Coronary artery (tissue), 2 donors: ENCODE measurements at regions not wholly inside any gene's neighbourhood (a gene's known extent, or its start where the extent isn't known, plus 50 kb on each side); places are given as distances from the start of the nearest gene placed in this dataset.

ENCODE experiments used
- DNase-seq: peaks from one replicate; pipeline ENCODE4 v3.0.0-alpha.2; 2017; ENCODE audit warnings: low spot score
- H3K27ac ChIP-seq, 2 donors: fragments of 200-600 bp; sonication (generic); one replicate each; pipeline ENCODE4 v1.5.1; 2016 to 2019
- H3K4me3 ChIP-seq: fragments of 200-600 bp; sonication (generic); 2 replicates; pipeline ENCODE4 v1.5.1; 2016; ENCODE audit warnings: mild to moderate bottlenecking, moderate library complexity
- TF ChIP-seq, protein P1 (sequence below): fragments of 200-600 bp; sonication (generic); IDR thresholded peaks from one replicate; pipeline ENCODE4 v1.5.1; 2019; ENCODE audit warnings: antibody characterized with exemption

DNA sequence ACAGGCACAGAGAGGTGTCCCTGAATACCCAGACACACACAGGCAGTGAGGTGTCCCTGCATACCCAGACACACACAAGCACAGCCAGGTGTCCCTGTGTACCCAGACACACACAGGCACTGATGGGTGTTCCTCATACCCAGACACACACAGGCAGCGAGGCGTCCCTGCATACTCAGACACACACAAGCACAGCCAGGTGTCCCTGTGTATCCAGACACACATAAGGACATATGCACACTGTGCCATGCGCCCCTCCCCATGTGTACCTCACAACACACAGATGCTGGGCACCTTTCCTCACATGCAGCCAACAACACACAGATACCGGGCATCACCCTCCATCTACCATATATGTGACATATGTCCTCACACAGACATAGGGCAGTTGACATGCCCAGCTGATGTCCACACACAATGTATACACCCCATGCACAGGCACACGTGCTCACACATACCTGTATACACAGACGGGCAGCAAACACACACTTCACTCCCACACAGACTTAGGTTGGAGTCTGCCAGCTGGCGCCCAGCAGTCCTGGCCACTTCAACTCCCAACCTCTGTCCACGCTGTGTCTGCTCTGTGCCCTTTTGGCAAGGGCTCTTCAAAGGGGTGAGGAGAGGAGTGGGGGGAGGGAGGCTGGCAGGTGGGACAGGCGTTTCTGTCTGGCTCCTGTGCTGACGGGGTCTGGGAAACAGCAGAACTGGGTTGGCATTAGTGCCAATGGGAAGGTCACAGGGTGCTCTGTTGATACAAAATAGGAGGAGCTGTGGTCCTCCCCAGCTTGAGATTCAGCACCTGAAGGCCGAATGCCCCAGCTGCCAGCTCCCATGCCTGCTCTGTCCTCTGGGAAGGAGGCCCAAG is 69.4 kb upstream of the ALX4 start:
- TF ChIP-seq, protein P1, sequence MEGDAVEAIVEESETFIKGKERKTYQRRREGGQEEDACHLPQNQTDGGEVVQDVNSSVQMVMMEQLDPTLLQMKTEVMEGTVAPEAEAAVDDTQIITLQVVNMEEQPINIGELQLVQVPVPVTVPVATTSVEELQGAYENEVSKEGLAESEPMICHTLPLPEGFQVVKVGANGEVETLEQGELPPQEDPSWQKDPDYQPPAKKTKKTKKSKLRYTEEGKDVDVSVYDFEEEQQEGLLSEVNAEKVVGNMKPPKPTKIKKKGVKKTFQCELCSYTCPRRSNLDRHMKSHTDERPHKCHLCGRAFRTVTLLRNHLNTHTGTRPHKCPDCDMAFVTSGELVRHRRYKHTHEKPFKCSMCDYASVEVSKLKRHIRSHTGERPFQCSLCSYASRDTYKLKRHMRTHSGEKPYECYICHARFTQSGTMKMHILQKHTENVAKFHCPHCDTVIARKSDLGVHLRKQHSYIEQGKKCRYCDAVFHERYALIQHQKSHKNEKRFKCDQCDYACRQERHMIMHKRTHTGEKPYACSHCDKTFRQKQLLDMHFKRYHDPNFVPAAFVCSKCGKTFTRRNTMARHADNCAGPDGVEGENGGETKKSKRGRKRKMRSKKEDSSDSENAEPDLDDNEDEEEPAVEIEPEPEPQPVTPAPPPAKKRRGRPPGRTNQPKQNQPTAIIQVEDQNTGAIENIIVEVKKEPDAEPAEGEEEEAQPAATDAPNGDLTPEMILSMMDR: no peak
- Histone ChIP-seq H3K27ac (no peak overlapping the region), H3K4me3 (no peak overlapping the region)
- DNase-seq: no peak

DNA sequence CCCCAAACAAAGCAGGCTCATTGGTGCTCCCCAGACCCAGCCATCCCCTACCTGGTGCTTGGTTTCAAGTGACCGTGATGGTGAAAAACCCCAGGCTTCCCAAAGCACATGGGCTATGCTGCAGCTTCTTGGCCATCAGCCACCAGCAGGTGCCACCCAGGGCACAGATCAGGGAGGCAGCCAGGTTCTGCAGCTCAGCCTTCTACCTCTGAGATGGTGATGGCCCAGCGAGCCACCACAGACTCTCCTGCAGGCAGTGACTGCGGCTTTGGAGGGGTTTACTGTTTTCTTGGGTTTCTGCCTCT is 70.0 kb upstream of the ALX4 start:
- Histone ChIP-seq H3K27ac (no peak overlapping the region), H3K4me3 (no peak overlapping the region)
- TF ChIP-seq, protein P1: no peak
- no peak for DNase-seq

DNA sequence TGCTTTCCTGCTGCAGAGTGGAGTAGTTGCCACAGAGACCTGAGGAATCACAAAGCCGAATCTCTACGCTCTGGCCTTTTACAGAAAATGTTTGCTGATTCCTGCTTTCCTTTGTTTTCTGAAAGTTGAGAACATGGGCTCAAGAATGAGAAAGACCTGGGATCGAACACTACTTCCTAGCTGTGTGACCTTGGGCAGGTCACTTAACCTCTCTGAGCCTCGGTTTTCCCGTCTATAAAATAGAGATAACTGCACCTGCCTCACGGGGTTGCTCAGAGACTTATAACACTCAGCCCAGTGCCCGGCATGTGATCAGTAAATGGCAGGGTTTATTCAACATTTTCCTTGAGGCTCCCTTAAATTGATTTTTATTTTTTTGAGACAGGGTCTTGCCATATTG is 70.9 kb upstream of the ALX4 start:
- DNase-seq: no peak
- TF ChIP-seq, protein P1: no peak
- Histone ChIP-seq H3K27ac (no peak overlapping the region), H3K4me3 (no peak overlapping the region)

DNA sequence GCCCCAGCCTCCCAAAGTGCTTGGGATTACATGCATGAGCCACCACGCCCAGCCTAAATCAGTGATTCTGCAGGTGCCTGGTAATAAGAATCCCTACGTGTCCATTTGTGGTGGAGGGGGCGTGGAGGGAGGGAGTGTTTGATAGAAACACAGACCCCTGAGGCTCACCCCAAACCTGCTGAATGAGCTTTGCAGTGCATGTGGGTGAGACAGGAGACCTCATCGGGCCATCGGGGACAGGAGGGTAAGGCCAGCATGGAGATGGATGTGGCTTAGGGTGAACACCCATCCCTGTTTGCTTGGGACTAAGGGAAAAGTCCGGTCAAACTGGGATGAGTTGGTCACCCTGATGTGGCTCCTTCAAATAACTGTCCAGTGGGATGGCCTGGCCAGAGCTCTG is 71.3 kb upstream of the ALX4 start:
- no peak overlapping the region for H3K4me3 ChIP-seq
- DNase-seq: no peak
- H3K27ac ChIP-seq: no peak overlapping the region
- TF ChIP-seq, protein P1: no peak

DNA sequence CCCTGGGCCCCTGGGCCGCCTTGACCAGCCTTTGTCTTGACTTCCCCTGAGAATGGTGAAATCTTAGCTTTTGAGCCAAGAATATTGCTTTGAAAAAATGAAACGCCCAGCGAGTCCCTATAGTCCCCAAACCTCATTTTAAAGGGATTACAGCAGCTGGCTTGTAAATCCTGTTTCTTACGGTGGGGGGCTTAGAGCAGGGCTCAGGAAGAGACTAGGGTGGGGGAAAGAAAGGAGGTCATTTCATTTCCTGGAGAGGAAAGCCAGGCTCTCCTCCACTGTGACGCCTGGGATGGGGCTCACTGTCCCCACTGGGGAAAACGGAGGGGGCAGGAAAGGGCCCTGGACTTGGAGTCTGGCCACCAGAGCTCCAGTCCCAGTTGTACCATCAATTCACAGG is 72.2 kb upstream of the ALX4 start:
- TF ChIP-seq, protein P1: no peak
- DNase-seq: no peak
- no peak overlapping the region for H3K27ac ChIP-seq

DNA sequence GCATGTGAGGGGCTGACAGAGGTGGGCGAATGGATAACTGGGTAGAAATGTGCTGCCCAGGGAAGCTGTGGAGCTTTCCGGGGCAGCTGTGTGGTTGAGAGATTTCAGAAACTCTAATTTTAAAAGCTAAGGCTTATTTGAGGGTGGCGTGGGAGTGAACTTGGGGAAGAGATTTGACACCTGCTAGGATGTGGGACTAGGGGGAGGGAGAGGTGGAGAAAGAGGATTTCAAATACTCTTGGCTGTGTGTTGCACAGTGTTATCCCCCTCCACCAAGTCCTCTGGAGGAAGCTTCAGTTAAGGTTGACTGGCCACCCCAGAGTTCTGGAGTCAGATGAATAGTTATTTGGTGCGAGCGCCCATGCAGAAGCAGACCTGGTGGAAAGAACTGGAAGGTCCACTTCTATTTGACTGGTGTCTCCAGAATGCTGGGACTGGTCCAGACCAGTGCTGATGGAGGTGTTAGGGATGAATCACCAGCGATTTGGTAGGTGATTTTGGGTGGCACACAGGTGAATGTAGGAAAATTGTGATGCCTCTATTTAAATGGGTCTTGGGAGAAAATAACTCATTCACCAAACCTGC is 72.8 kb upstream of the ALX4 start:
- H3K27ac ChIP-seq: no peak overlapping the region
- no peak for DNase-seq
- TF ChIP-seq, protein P1: no peak

More for the DNA sequence above, 72.2 kb upstream of the ALX4 start:
- H3K4me3 ChIP-seq: no peak overlapping the region

DNA sequence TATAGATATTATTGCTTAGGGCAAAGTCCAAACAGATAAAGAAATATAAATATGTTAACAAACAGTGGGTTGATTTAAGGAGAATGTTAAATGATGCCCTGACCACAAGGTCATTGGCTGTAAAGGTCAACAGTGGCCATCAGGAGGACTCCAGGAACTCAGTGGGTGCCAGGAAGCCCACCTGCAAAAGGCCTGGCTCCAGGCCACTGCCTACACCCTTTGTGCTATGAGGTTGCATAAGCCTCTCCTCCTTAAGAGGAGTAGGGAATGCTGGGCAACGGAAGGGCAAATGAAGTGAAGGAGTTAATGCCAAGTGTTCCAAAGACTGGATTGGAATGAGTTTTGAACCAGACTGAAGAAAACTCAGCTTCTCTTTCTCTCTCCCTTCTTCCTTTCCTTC is 73.3 kb upstream of the ALX4 start:
- Histone ChIP-seq H3K27ac (no peak overlapping the region), H3K4me3 (no peak overlapping the region)
- TF ChIP-seq, protein P1: no peak
- DNase-seq: no peak

More for the DNA sequence above, 72.8 kb upstream of the ALX4 start:
- no peak overlapping the region for H3K4me3 ChIP-seq
